Ishikawa (cell line): ENCODE measurements at regions not wholly inside any gene's neighbourhood (a gene's known extent, or its start where the extent isn't known, plus 50 kb on each side); places are given as distances from the start of the nearest gene placed in this dataset.

ENCODE experiments used
- EP300 ChIP-seq: IDR thresholded peaks from 2 replicates; pipeline ENCODE4 v1.6.1; 2012; ENCODE audit warnings: borderline replicate concordance
- TF ChIP-seq, protein P1 (sequence below): IDR thresholded peaks from 2 replicates; pipeline ENCODE4 v1.6.1; 2012

DNA sequence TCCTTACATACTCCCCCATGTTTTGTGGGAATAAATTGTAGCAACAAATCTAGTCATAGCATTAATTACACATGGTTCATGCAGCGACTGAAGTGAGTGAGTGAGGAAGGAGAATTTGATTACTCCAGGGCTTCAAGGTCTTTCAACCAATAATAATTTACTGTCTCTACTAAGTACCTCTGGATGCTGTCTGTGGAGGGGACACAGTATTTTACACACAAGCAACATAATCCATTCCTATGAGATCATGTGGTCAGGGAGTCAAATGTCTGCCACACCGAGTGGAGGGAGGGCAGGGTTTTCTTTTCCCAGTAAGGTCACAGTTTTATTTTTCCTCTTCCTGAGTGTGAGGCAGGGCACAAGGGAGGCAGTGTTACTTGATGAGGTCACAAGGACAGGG is 334.7 kb upstream of the CELF4 start:
- TF ChIP-seq, protein P1, sequence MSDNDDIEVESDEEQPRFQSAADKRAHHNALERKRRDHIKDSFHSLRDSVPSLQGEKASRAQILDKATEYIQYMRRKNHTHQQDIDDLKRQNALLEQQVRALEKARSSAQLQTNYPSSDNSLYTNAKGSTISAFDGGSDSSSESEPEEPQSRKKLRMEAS, result no peak
- TF ChIP-seq EP300, result no peak
